ENCODE measurements at regions not wholly inside any gene's neighbourhood (a gene's known extent, or its start where the extent isn't known, plus 50 kb on each side); places are given as distances from the start of the nearest gene placed in this dataset.

DNA sequence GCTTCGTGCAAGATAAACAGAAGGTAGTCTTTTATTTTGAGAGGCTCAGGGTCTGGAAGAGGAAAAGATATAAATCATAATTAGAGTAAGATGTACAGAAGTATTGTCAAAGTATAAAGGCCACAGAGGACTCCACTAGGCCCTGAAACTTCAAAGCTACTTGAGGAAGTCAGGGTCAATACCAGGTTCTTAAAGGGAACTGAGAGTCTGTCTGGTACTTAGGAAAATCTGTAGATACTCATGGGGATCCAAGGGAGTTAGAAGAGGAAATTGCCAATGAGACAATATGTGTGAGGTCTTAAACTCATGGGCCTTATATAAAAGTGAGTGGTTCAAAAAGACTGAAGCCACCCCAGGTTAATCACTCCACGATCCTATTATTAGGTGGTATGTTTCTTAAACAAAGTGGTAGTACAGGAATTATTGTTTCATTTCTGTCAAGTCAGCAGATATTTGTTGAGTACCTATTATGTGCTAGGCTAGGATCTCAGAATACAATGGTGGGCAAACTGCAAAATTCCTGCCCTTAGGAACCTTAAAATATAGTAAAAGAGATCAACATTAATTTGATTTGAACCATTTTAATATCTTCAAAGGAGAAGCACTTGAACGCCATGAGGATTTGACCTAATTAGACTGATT is 314.6 kb downstream of the ADAMTS20 start:
- Histone ChIP-seq H3K27ac (replicated peaks) (no peak overlapping the region), H3K27me3 (ENCODE audit: insufficient read depth, poor library complexity, severe bottlenecking) (no peaks in the 10 kb centered on the region), H3K4me3 (replicated peaks; ENCODE audit: insufficient read depth, low read length) (no peak overlapping the region)
- DNase-seq (ENCODE audit: low read depth in 1 of 2, low spot score in 1 of 2): peak in 1 of 2 experiments; percentile 6
- TF ChIP-seq, protein P1, sequence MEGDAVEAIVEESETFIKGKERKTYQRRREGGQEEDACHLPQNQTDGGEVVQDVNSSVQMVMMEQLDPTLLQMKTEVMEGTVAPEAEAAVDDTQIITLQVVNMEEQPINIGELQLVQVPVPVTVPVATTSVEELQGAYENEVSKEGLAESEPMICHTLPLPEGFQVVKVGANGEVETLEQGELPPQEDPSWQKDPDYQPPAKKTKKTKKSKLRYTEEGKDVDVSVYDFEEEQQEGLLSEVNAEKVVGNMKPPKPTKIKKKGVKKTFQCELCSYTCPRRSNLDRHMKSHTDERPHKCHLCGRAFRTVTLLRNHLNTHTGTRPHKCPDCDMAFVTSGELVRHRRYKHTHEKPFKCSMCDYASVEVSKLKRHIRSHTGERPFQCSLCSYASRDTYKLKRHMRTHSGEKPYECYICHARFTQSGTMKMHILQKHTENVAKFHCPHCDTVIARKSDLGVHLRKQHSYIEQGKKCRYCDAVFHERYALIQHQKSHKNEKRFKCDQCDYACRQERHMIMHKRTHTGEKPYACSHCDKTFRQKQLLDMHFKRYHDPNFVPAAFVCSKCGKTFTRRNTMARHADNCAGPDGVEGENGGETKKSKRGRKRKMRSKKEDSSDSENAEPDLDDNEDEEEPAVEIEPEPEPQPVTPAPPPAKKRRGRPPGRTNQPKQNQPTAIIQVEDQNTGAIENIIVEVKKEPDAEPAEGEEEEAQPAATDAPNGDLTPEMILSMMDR (IDR thresholded peaks at IDR 0.05; ENCODE audit: insufficient read depth, low read length): no peak
- TF ChIP-seq POLR2AphosphoS5 (IDR thresholded peaks at IDR 0.05; ENCODE audit: low read depth) (no peak), GABPA (IDR thresholded peaks at IDR 0.05; ENCODE audit: low read depth) (no peak), SPI1 (IDR thresholded peaks at IDR 0.05; ENCODE audit: borderline replicate concordance, low read depth) (no peak)
- TF ChIP-seq, protein P2, sequence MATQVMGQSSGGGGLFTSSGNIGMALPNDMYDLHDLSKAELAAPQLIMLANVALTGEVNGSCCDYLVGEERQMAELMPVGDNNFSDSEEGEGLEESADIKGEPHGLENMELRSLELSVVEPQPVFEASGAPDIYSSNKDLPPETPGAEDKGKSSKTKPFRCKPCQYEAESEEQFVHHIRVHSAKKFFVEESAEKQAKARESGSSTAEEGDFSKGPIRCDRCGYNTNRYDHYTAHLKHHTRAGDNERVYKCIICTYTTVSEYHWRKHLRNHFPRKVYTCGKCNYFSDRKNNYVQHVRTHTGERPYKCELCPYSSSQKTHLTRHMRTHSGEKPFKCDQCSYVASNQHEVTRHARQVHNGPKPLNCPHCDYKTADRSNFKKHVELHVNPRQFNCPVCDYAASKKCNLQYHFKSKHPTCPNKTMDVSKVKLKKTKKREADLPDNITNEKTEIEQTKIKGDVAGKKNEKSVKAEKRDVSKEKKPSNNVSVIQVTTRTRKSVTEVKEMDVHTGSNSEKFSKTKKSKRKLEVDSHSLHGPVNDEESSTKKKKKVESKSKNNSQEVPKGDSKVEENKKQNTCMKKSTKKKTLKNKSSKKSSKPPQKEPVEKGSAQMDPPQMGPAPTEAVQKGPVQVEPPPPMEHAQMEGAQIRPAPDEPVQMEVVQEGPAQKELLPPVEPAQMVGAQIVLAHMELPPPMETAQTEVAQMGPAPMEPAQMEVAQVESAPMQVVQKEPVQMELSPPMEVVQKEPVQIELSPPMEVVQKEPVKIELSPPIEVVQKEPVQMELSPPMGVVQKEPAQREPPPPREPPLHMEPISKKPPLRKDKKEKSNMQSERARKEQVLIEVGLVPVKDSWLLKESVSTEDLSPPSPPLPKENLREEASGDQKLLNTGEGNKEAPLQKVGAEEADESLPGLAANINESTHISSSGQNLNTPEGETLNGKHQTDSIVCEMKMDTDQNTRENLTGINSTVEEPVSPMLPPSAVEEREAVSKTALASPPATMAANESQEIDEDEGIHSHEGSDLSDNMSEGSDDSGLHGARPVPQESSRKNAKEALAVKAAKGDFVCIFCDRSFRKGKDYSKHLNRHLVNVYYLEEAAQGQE (IDR thresholded peaks at IDR 0.05; ENCODE audit: insufficient replicate concordance, low read depth): no peak

DNA sequence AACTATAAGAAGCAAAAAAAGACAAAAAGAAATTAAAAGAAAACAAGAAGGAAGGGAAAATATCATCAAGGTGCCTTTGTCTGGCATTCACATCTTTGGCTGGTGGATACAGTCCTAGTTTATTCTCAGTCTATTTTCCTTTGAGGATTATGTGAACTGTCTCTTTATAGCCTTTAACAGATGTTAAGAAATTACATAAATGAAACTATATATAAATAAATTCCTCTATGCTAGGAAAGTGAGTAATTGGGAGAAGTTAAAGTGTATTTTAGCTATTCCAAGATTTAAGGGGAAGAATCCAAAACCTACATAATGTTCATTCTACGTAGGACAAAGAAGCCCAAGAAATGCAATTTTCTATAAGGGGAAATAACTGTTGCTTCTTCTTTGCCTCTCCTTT is 316.3 kb downstream of the ADAMTS20 start:
- no peak for DNase-seq (ENCODE audit: low read depth in 1 of 2, low spot score in 1 of 2)
- no peak overlapping the region for H3K27ac ChIP-seq (replicated peaks)
- no peak for TF ChIP-seq POLR2AphosphoS5 (IDR thresholded peaks at IDR 0.05; ENCODE audit: low read depth)
- TF ChIP-seq GABPA (IDR thresholded peaks at IDR 0.05; ENCODE audit: low read depth): no peak
- TF ChIP-seq, protein P1 (IDR thresholded peaks at IDR 0.05; ENCODE audit: insufficient read depth, low read length): no peak
- no peak for TF ChIP-seq SPI1 (IDR thresholded peaks at IDR 0.05; ENCODE audit: borderline replicate concordance, low read depth)
- TF ChIP-seq, protein P2 (IDR thresholded peaks at IDR 0.05; ENCODE audit: insufficient replicate concordance, low read depth): no peak
- H3K27me3 ChIP-seq (ENCODE audit: insufficient read depth, poor library complexity, severe bottlenecking): no peaks in the 10 kb centered on the region
- no peak overlapping the region for H3K4me3 ChIP-seq (replicated peaks; ENCODE audit: insufficient read depth, low read length)

DNA sequence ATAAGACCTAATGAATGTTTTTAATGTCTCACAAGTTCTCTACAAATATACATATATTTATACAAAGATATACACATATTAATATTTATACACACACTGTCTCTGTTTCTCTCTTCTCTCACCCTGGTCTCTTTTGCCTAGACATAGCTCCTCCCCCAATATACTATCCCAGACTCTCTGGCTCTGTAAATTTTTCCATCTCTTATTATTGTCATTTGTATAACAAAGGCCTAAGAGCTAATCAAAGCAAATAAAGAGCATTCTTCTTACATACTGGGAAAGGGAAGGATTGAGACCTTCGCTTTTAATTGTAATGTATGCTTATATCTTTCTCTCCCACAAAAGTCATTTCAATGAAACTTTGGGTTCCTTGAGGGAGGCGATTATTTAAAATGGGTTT is 318.1 kb downstream of the ADAMTS20 start:
- Histone ChIP-seq H3K27me3 (ENCODE audit: insufficient read depth, poor library complexity, severe bottlenecking) (no peaks in the 10 kb centered on the region), H3K4me3 (replicated peaks; ENCODE audit: insufficient read depth, low read length) (no peak overlapping the region), H3K27ac (replicated peaks) (no peak overlapping the region)
- no peak for DNase-seq (ENCODE audit: low read depth in 1 of 2, low spot score in 1 of 2)
- TF ChIP-seq, protein P1 (IDR thresholded peaks at IDR 0.05; ENCODE audit: insufficient read depth, low read length): no peak
- TF ChIP-seq, protein P2 (IDR thresholded peaks at IDR 0.05; ENCODE audit: insufficient replicate concordance, low read depth): no peak
- TF ChIP-seq POLR2AphosphoS5 (IDR thresholded peaks at IDR 0.05; ENCODE audit: low read depth) (no peak), SPI1 (IDR thresholded peaks at IDR 0.05; ENCODE audit: borderline replicate concordance, low read depth) (no peak), GABPA (IDR thresholded peaks at IDR 0.05; ENCODE audit: low read depth) (no peak)

Data from HL-60 (cell line).